Small intestine (tissue), 7 donors: ENCODE measurements at regions not wholly inside any gene's neighbourhood (a gene's known extent, or its start where the extent isn't known, plus 50 kb on each side); places are given as distances from the start of the nearest gene placed in this dataset.

Experiments used
- DNase-seq, 2 donors: peaks; one replicate each; pipeline versions ENCODE4 v3.0.0 to v3.0.0-alpha.2; 2013
- FAIRE-seq: peaks from 2 replicates; lab custom pipeline; 2012; peaks lifted over from hg19 to GRCh38; lab: Jason Lieb, UNC
- H3K27ac ChIP-seq, 3 donors: one replicate each; pipeline ENCODE4 v1.5.1; 2013; ENCODE audit warnings: low read length in 2 of 3, mild to moderate bottlenecking in 2 of 3, control low read depth in 1 of 3, inconsistent platforms in 1 of 3, low read depth in 1 of 3, moderate library complexity in 1 of 3
- H3K27me3 ChIP-seq, 3 donors: one replicate each; pipeline ENCODE4 v1.6.1; 2013; ENCODE audit warnings: low read length in 3 of 3, inconsistent platforms in 1 of 3; ENCODE audit not compliant: control insufficient read depth in 3 of 3, insufficient read depth in 3 of 3
- H3K36me3 ChIP-seq, 3 donors: one replicate each; pipeline ENCODE4 v1.6.1; 2013; ENCODE audit warnings: low read length in 3 of 3, inconsistent platforms in 1 of 3, low read depth in 1 of 3, mild to moderate bottlenecking in 1 of 3, moderate library complexity in 1 of 3; ENCODE audit not compliant: control insufficient read depth in 3 of 3, insufficient read depth in 2 of 3
- H3K4me1 ChIP-seq, 3 donors: one replicate each; pipeline ENCODE4 v1.6.1; 2013; ENCODE audit warnings: low read length in 2 of 3, inconsistent platforms in 1 of 3, low read depth in 1 of 3, mild to moderate bottlenecking in 1 of 3, moderate library complexity in 1 of 3; ENCODE audit not compliant: control insufficient read depth in 3 of 3, insufficient read depth in 2 of 3
- H3K4me3 ChIP-seq, 3 donors: one replicate each; pipeline ENCODE4 v1.5.1; 2013; ENCODE audit warnings: low read length in 3 of 3, control low read depth in 1 of 3, inconsistent platforms in 1 of 3, low read depth in 1 of 3, mild to moderate bottlenecking in 1 of 3, moderate library complexity in 1 of 3
- H3K9me3 ChIP-seq, 2 donors: one replicate each; pipeline ENCODE4 v1.6.1; 2013; ENCODE audit warnings: low read depth in 1 of 2, low read length in 1 of 2; ENCODE audit not compliant: control insufficient read depth in 2 of 2, insufficient read depth in 1 of 2
- WGBS, 3 donors: extraction: QIAGEN DNeasy Blood & Tissue Kit; methylation state at CpG; one replicate each; pipeline ENCODE4 v1.1.7; 2013; 5-methylcytosine and 5-hydroxymethylcytosine counted together
- donor health status: healthy with polysubstance abuse.
- donor health status: control.
- donor health status: control.
- donor health status: Bipolar disorder and iron deficiency.
- donor health status: healthy.

- no peaks in the 10 kb centered on the region for H3K27me3 ChIP-seq
- no peaks in the 10 kb centered on the region for H3K4me1 ChIP-seq
- no peaks in the 10 kb centered on the region for H3K36me3 ChIP-seq
- no peak for FAIRE-seq
- H3K4me3 ChIP-seq: no peak overlapping the region
- 78 to 85% (median 80%) methylated on average over 2 of the region's 2 CpGs for WGBS, 3 donors
- H3K9me3 ChIP-seq: no peaks in the 10 kb centered on the region
- H3K27ac ChIP-seq: no peak overlapping the region
- no peak for DNase-seq
Measured at GRCh38 chr5:106578736-106579135, 1092.0 kb downstream of the EFNA5 start.

GRCh38 chr5:106574820-106575219 lies 1095.9 kb downstream of the EFNA5 start:
- H3K27ac ChIP-seq: no peak overlapping the region
- H3K36me3 ChIP-seq: no peaks in the 10 kb centered on the region
- H3K4me1 ChIP-seq: no peaks in the 10 kb centered on the region
- 94 to 97% (median 95%) methylated on average over 8 of the region's 8 CpGs for WGBS, 3 donors
- H3K27me3 ChIP-seq: no peaks in the 10 kb centered on the region
- DNase-seq: no peak
- no peaks in the 10 kb centered on the region for H3K9me3 ChIP-seq
- no peak for FAIRE-seq
- H3K4me3 ChIP-seq: no peak overlapping the region

GRCh38 chr5:106566031-106566430 lies 1104.7 kb downstream of the EFNA5 start:
- WGBS, 3 donors: 72 to 92% (median 86%) methylated on average over 4 of the region's 4 CpGs
- no peak for FAIRE-seq

GRCh38 chr5:106545325-106545724 lies 1125.4 kb downstream of the EFNA5 start:
- 70 to 78% (median 72%) methylated on average over 2 of the region's 2 CpGs for WGBS, 3 donors

More at GRCh38 chr5:106566031-106566430, 1104.7 kb downstream of the EFNA5 start:
- Histone ChIP-seq H3K4me3 (no peak overlapping the region), H3K27ac (no peak overlapping the region), H3K27me3 (no peaks in the 10 kb centered on the region), H3K4me1 (no peaks in the 10 kb centered on the region), H3K36me3 (no peaks in the 10 kb centered on the region), H3K9me3 (peaks cover 0 to 7% of the 10 kb centered on the region in 2 donors)
- DNase-seq: no peak

GRCh38 chr5:106543330-106543729 lies 1127.4 kb downstream of the EFNA5 start:
- WGBS, 3 donors: 78 to 79% (median 78%) methylated on average over 1 of the region's 1 CpG
- DNase-seq: no peak
- no peaks in the 10 kb centered on the region for H3K27me3 ChIP-seq
- no peaks in the 10 kb centered on the region for H3K36me3 ChIP-seq
- no peak for FAIRE-seq
- peaks cover 0 to 14% of the 10 kb centered on the region in 2 donors for H3K9me3 ChIP-seq
- no peak overlapping the region for H3K27ac ChIP-seq
- H3K4me1 ChIP-seq: no peaks in the 10 kb centered on the region
- no peak overlapping the region for H3K4me3 ChIP-seq

More at GRCh38 chr5:106545325-106545724, 1125.4 kb downstream of the EFNA5 start:
- H3K27me3 ChIP-seq: no peaks in the 10 kb centered on the region
- H3K9me3 ChIP-seq: peaks cover 0 to 14% of the 10 kb centered on the region in 2 donors
- H3K4me1 ChIP-seq: no peaks in the 10 kb centered on the region
- no peaks in the 10 kb centered on the region for H3K36me3 ChIP-seq
- FAIRE-seq (no peak), DNase-seq (no peak)
- H3K27ac ChIP-seq: no peak overlapping the region
- H3K4me3 ChIP-seq: no peak overlapping the region

GRCh38 chr5:106530150-106530549 lies 1140.6 kb downstream of the EFNA5 start:
- FAIRE-seq (no peak), DNase-seq (no peak)
- Histone ChIP-seq H3K36me3 (no peaks in the 10 kb centered on the region), H3K4me3 (no peak overlapping the region), H3K27me3 (no peaks in the 10 kb centered on the region), H3K4me1 (no peaks in the 10 kb centered on the region), H3K9me3 (no peaks in the 10 kb centered on the region), H3K27ac (no peak overlapping the region)

- Histone ChIP-seq H3K4me1 (no peaks in the 10 kb centered on the region), H3K9me3 (no peaks in the 10 kb centered on the region), H3K27me3 (no peaks in the 10 kb centered on the region), H3K36me3 (no peaks in the 10 kb centered on the region), H3K27ac (no peak overlapping the region), H3K4me3 (no peak overlapping the region)
- 85 to 91% (median 91%) methylated on average over 3 of the region's 3 CpGs for WGBS, 3 donors
- no peak for DNase-seq
- FAIRE-seq: no peak
Measured at GRCh38 chr5:106525438-106525837, 1145.3 kb downstream of the EFNA5 start.

- FAIRE-seq: no peak
- H3K27ac ChIP-seq: no peak overlapping the region
- DNase-seq: no peak
Measured at GRCh38 chr5:106523852-106524251, 1146.9 kb downstream of the EFNA5 start.

GRCh38 chr5:106522296-106522695 lies 1148.4 kb downstream of the EFNA5 start:
- H3K4me1 ChIP-seq: no peaks in the 10 kb centered on the region
- H3K4me3 ChIP-seq: no peak overlapping the region
- FAIRE-seq: no peak
- H3K36me3 ChIP-seq: no peaks in the 10 kb centered on the region
- DNase-seq: no peak
- H3K27ac ChIP-seq: no peak overlapping the region
- WGBS, 3 donors: 38 to 60% (median 56%) methylated on average over 6 of the region's 6 CpGs
- no peaks in the 10 kb centered on the region for H3K9me3 ChIP-seq
- H3K27me3 ChIP-seq: no peaks in the 10 kb centered on the region

More at GRCh38 chr5:106523852-106524251, 1146.9 kb downstream of the EFNA5 start:
- Histone ChIP-seq H3K27me3 (no peaks in the 10 kb centered on the region), H3K9me3 (no peaks in the 10 kb centered on the region), H3K4me1 (no peaks in the 10 kb centered on the region), H3K4me3 (no peak overlapping the region), H3K36me3 (no peaks in the 10 kb centered on the region)
